H1 (cell line): ENCODE measurements at regions not wholly inside any gene's neighbourhood (a gene's known extent, or its start where the extent isn't known, plus 50 kb on each side); places are given as distances from the start of the nearest gene placed in this dataset.

Experiments
- CTCF ChIA-PET: fragments of 300-600 bp; sonication (Branson Sonifier 250); formaldehyde crosslinking; loops from one replicate; lab custom pipeline; 2021; ENCODE audit not compliant: partially characterized antibody; lab: Charles Lee
- POLR2A ChIA-PET: fragments of 300-600 bp; sonication (Branson Sonifier 250); formaldehyde crosslinking; loops from one replicate; lab custom pipeline; 2021; ENCODE audit warnings: inconsistent platforms; ENCODE audit not compliant: partially characterized antibody; lab: Charles Lee
- DNase-seq, 2 experiments: peaks; one replicate each; pipeline versions ENCODE4 v3.0.0 to v3.0.0-alpha.2; 2010 to 2022; ENCODE audit warnings: low spot score in 2 of 2, low read depth in 1 of 2, mixed read lengths in 1 of 2
- FAIRE-seq: peaks from 2 replicates; lab custom pipeline; 2011; peaks lifted over from hg19 to GRCh38; lab: Jason Lieb, UNC
- H2AFZ ChIP-seq: 2 replicates; pipeline ENCODE4 v1.8.1; 2012; ENCODE audit warnings: low read length, inconsistent platforms
- H2AK5ac ChIP-seq: 2 replicates; pipeline ENCODE4 v1.6.1; 2013; ENCODE audit warnings: low read depth, low read length
- H2BK120ac ChIP-seq: replicated peaks from 2 replicates; pipeline ENCODE3; 2013; ENCODE audit warnings: low read depth, low read length, inconsistent platforms
- H2BK12ac ChIP-seq: 2 replicates; pipeline ENCODE4 v1.6.1; 2013; ENCODE audit warnings: low read depth, low read length
- H2BK15ac ChIP-seq: 2 replicates; pipeline ENCODE4 v1.6.1; 2013; ENCODE audit warnings: low read length
- H2BK20ac ChIP-seq: 2 replicates; pipeline ENCODE4 v1.6.1; 2013; ENCODE audit warnings: low read length
- H2BK5ac ChIP-seq: 2 replicates; pipeline ENCODE4 v1.6.1; 2013; ENCODE audit warnings: low read depth, low read length
- H3K14ac ChIP-seq: 2 replicates; pipeline ENCODE4 v1.6.1; 2013; ENCODE audit warnings: inconsistent platforms; ENCODE audit not compliant: insufficient read length
- H3K18ac ChIP-seq: 2 replicates; pipeline ENCODE4 v1.6.1; 2013; ENCODE audit warnings: low read length; ENCODE audit errors: extremely low read depth
- H3K23ac ChIP-seq: 2 replicates; pipeline ENCODE4 v1.6.1; 2013; ENCODE audit warnings: inconsistent platforms; ENCODE audit not compliant: insufficient read length
- H3K23me2 ChIP-seq: 2 replicates; pipeline ENCODE4 v1.6.1; 2013; ENCODE audit warnings: low read depth, low read length
- H3K27ac ChIP-seq: 2 replicates; pipeline ENCODE4 v1.6.1; 2011; ENCODE audit warnings: low read depth, low read length, inconsistent platforms
- H3K27me3 ChIP-seq, 4 experiments: replicated peaks in 1 of 4; 1 replicate in 1 of 4; 2 replicates in 3 of 4; pipeline versions ENCODE4 v1.6.1 to v1.8.1; 2011 to 2013; ENCODE audit warnings: low read length in 3 of 4, mild to moderate bottlenecking in 3 of 4, inconsistent platforms in 2 of 4, mixed read lengths in 2 of 4, moderate library complexity in 1 of 4; ENCODE audit not compliant: control insufficient read depth in 3 of 4, insufficient read depth in 3 of 4; ENCODE audit errors: extremely low read depth in 1 of 4
- H3K36me3 ChIP-seq, 4 experiments: 2 replicates each; pipeline versions ENCODE4 v1.6.1 to v1.8.1; 2011 to 2013; ENCODE audit warnings: mild to moderate bottlenecking in 4 of 4, low read length in 3 of 4, moderate library complexity in 2 of 4, control low read depth in 1 of 4, inconsistent platforms in 1 of 4; ENCODE audit not compliant: insufficient read depth in 4 of 4, control insufficient read depth in 2 of 4
- H3K4ac ChIP-seq: replicated peaks from 2 replicates; pipeline ENCODE3; 2013; ENCODE audit warnings: low read length, low read depth, mixed read lengths, inconsistent platforms; ENCODE audit not compliant: insufficient read length
- H3K4me1 ChIP-seq, 4 experiments: replicated peaks in 1 of 4; 1 replicate in 1 of 4; 2 replicates in 3 of 4; pipeline versions ENCODE4 v1.6.1 to v1.8.1; 2011 to 2013; ENCODE audit warnings: low read length in 3 of 4, inconsistent platforms in 2 of 4, mixed read lengths in 1 of 4; ENCODE audit not compliant: insufficient read depth in 4 of 4, control insufficient read depth in 3 of 4
- H3K4me2 ChIP-seq, 2 experiments: 2 replicates each; pipeline versions ENCODE4 v1.6.1 to v1.8.1; 2011 to 2013; ENCODE audit warnings: low read depth in 2 of 2, low read length in 2 of 2, control low read depth in 1 of 2, inconsistent platforms in 1 of 2, mild to moderate bottlenecking in 1 of 2; ENCODE audit not compliant: insufficient read depth in 1 of 2
- H3K4me3 ChIP-seq, 4 experiments: fragments of 200-600, 300-600 bp in 1 of 4; sonication (generic), shearing (Covaris generic), sonication (Bioruptor Twin) in 1 of 4; 2 replicates each; pipeline versions ENCODE4 v1.5.1 to v1.8.1; 2011 to 2016; ENCODE audit warnings: low read length in 4 of 4, low read depth in 3 of 4, control low read depth in 2 of 4, inconsistent platforms in 2 of 4, mild to moderate bottlenecking in 2 of 4, mixed read lengths in 1 of 4, moderate library complexity in 1 of 4; ENCODE audit not compliant: insufficient read depth in 2 of 4; ENCODE audit errors: extremely low read depth in 1 of 4
- H3K56ac ChIP-seq: replicated peaks from 2 replicates; pipeline ENCODE3; 2013; ENCODE audit warnings: low read depth, mild to moderate bottlenecking, mixed read lengths, low read length, inconsistent platforms; ENCODE audit not compliant: insufficient read length
- H3K79me1 ChIP-seq: 2 replicates; pipeline ENCODE4 v1.6.1; 2013; ENCODE audit warnings: low read depth, low read length, control low read depth
- H3K79me2 ChIP-seq, 2 experiments: 2 replicates each; pipeline versions ENCODE4 v1.6.1 to v1.8.1; 2012 to 2013; ENCODE audit warnings: low read length in 2 of 2, mild to moderate bottlenecking in 2 of 2, inconsistent platforms in 1 of 2; ENCODE audit not compliant: insufficient read depth in 2 of 2, control insufficient read depth in 1 of 2
- H3K9ac ChIP-seq, 4 experiments: replicated peaks in 1 of 4; 1 replicate in 1 of 4; 2 replicates in 3 of 4; pipeline versions ENCODE4 v1.6.1 to v1.8.1; 2011 to 2013; ENCODE audit warnings: low read depth in 3 of 4, low read length in 3 of 4, control low read depth in 2 of 4, mild to moderate bottlenecking in 2 of 4, moderate library complexity in 2 of 4, inconsistent platforms in 1 of 4; ENCODE audit errors: extremely low read depth in 1 of 4
- H3K9me3 ChIP-seq, 2 experiments: 2 replicates each; pipeline versions ENCODE4 v1.6.1 to v1.8.1; 2012 to 2013; ENCODE audit warnings: mild to moderate bottlenecking in 2 of 2, moderate library complexity in 2 of 2, control low read depth in 1 of 2, inconsistent platforms in 1 of 2, low read depth in 1 of 2, low read length in 1 of 2, mixed read lengths in 1 of 2; ENCODE audit not compliant: insufficient read depth in 2 of 2
- H4K20me1 ChIP-seq, 2 experiments: replicated peaks in 1 of 2; 2 replicates each; pipeline versions ENCODE3 to v1.8.1; 2011 to 2013; ENCODE audit warnings: inconsistent platforms in 2 of 2, low read length in 2 of 2, mild to moderate bottlenecking in 1 of 2; ENCODE audit not compliant: insufficient read depth in 2 of 2, control insufficient read depth in 1 of 2
- H4K5ac ChIP-seq: 2 replicates; pipeline ENCODE4 v1.6.1; 2013; ENCODE audit warnings: low read length, low read depth, mixed read lengths, inconsistent platforms; ENCODE audit not compliant: insufficient read length
- H4K8ac ChIP-seq: 2 replicates; pipeline ENCODE4 v1.8.0; 2013; ENCODE audit warnings: mild to moderate bottlenecking, moderate library complexity, low read length, inconsistent platforms; ENCODE audit not compliant: insufficient read depth; ENCODE audit errors: extremely low read depth
- H4K91ac ChIP-seq: replicated peaks from 2 replicates; pipeline ENCODE3; 2013; ENCODE audit warnings: low read length, mixed read lengths, inconsistent platforms; ENCODE audit not compliant: insufficient read length
- CHD1 ChIP-seq: IDR thresholded peaks from 2 replicates; pipeline ENCODE4 v1.6.1; 2012; ENCODE audit warnings: low read depth, low read length, improper control_type of control experiment
- EGR1 ChIP-seq: IDR thresholded peaks from 2 replicates; pipeline ENCODE4 v1.6.1; 2011; ENCODE audit warnings: low read depth, low read length, borderline replicate concordance
- EP300 ChIP-seq, 2 experiments: IDR thresholded peaks; 1 replicate in 1 of 2; 2 replicates in 1 of 2; pipeline ENCODE4 v1.6.1; 2011 to 2012; ENCODE audit warnings: low read depth in 2 of 2, low read length in 2 of 2, mild to moderate bottlenecking in 2 of 2, borderline replicate concordance in 1 of 2, inconsistent platforms in 1 of 2, moderate library complexity in 1 of 2
- EZH2 ChIP-seq: fragments of 200-600 bp; sonication (generic); IDR thresholded peaks from 2 replicates; pipeline ENCODE4 v1.7.1; 2012; ENCODE audit warnings: low read depth, mild to moderate bottlenecking, moderate library complexity, low read length, inconsistent platforms; ENCODE audit not compliant: severe bottlenecking
- GABPA ChIP-seq: IDR thresholded peaks from 2 replicates; pipeline ENCODE4 v1.6.1; 2011; ENCODE audit warnings: mild to moderate bottlenecking, low read length, moderate library complexity, borderline replicate concordance; ENCODE audit not compliant: insufficient read depth
- GTF2F1 ChIP-seq: IDR thresholded peaks from 2 replicates; pipeline ENCODE4 v1.6.1; 2012; ENCODE audit warnings: low read depth, low read length, improper control_type of control experiment, borderline replicate concordance
- HDAC2 ChIP-seq, 2 experiments: fragments of 300-600 bp in 1 of 2; sonication (generic) in 1 of 2; IDR thresholded peaks; 2 replicates each; pipeline ENCODE4 v1.6.1; 2011 to 2012; ENCODE audit warnings: low read depth in 2 of 2, low read length in 2 of 2, mild to moderate bottlenecking in 2 of 2, moderate library complexity in 2 of 2, borderline replicate concordance in 1 of 2, inconsistent platforms in 1 of 2
- KDM1A ChIP-seq: fragments of 200-600, 300-600 bp; sonication (generic); IDR thresholded peaks from 2 replicates; pipeline ENCODE4 v1.7.1; 2016; ENCODE audit warnings: mild to moderate bottlenecking, low read length, borderline replicate concordance
- NANOG ChIP-seq: IDR thresholded peaks from 2 replicates; pipeline ENCODE4 v1.6.1; 2011; ENCODE audit warnings: low read length, low read depth, mild to moderate bottlenecking, inconsistent platforms; ENCODE audit not compliant: insufficient read depth, poor library complexity, severe bottlenecking
- NRF1 ChIP-seq: IDR thresholded peaks from 2 replicates; pipeline ENCODE4 v1.6.1; 2011; ENCODE audit warnings: mild to moderate bottlenecking, low read depth, low read length, improper control_type of control experiment
- POLR2A ChIP-seq, 2 experiments: IDR thresholded peaks; 1 replicate in 1 of 2; 2 replicates in 1 of 2; pipeline ENCODE4 v1.6.1; 2011; ENCODE audit warnings: low read depth in 2 of 2, low read length in 2 of 2, mild to moderate bottlenecking in 2 of 2; ENCODE audit errors: control extremely low read depth in 1 of 2
- SIRT6 ChIP-seq: IDR thresholded peaks from one replicate; pipeline ENCODE4 v1.7.1; 2012; ENCODE audit warnings: low read length, inconsistent platforms
- SIX5 ChIP-seq: IDR thresholded peaks from 2 replicates; pipeline ENCODE4 v1.6.1; 2011; ENCODE audit warnings: mild to moderate bottlenecking, low read depth, low read length
- SP4 ChIP-seq: IDR thresholded peaks from 2 replicates; pipeline ENCODE4 v1.6.1; 2012; ENCODE audit warnings: low read length, inconsistent platforms
- TAF1 ChIP-seq: IDR thresholded peaks from 2 replicates; pipeline ENCODE4 v1.6.1; 2011; ENCODE audit warnings: mild to moderate bottlenecking, low read depth, low read length
- WGBS, 2 experiments: shearing (Covaris generic) in 1 of 2; methylation state at CpG; one replicate each; pipeline versions ENCODE4 v1.1.6 to v1.1.7; 2013 to 2015; ENCODE audit warnings: low lambda C conversion rate in 2 of 2, mixed read lengths in 2 of 2, inconsistent platforms in 1 of 2, low coverage in 1 of 2, missing lambda C conversion rate in 1 of 2; ENCODE audit not compliant: insufficient replicate concordance in 2 of 2, insufficient coverage in 1 of 2, insufficient read length in 1 of 2; ENCODE audit errors: extremely low coverage in 1 of 2, missing lambda C conversion rate in 1 of 2; 5-methylcytosine and 5-hydroxymethylcytosine counted together

DNA sequence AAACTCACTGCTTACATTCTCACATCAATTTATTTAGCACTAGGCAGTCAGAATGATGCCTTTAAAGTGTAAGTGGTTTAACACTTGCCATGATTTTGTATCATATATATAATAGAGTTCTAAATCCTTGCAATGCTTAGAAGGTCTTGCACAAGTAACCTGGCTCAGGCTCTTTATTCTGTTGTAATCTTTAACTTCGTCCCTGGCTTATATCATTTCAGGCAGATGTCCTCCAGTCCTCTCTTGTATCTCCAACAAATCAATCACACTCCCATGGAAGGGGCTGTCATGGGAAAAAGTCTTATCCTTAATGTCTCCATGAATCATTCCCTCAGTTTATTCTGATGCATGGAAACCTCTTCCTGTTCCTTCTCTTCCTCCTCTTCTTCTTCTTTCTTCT lies 841.6 kb upstream of the B3GALT2 start:
- Histone ChIP-seq H3K4me3 (no peak overlapping the region), H3K36me3 (no peaks in the 10 kb centered on the region), H2BK12ac (no peak overlapping the region), H3K4me2 (no peak overlapping the region), H3K56ac (no peak overlapping the region), H3K4me1 (no peaks in the 10 kb centered on the region), H3K23me2 (no peaks in the 10 kb centered on the region), H4K20me1 (no peaks in the 10 kb centered on the region), H2BK20ac (no peak overlapping the region), H3K4ac (no peak overlapping the region), H2BK120ac (no peak overlapping the region), H2BK5ac (no peak overlapping the region), H3K79me1 (no peaks in the 10 kb centered on the region), H3K9me3 (peaks cover 2 to 4% of the 10 kb centered on the region in 2 experiments; a peak in 1 of 4 replicates), H3K79me2 (no peaks in the 10 kb centered on the region), H2AFZ (no peak overlapping the region), H3K27me3 (no peaks in the 10 kb centered on the region), H4K91ac (no peak overlapping the region), H4K8ac (no peak overlapping the region), H3K14ac (no peak overlapping the region), H3K23ac (no peak overlapping the region), H2BK15ac (no peak overlapping the region), H3K18ac (no peak overlapping the region), H2AK5ac (no peak overlapping the region), H3K27ac (no peak overlapping the region), H3K9ac (no peak overlapping the region), H4K5ac (no peak overlapping the region)
- FAIRE-seq, result no peak
- 83% methylated on average over 1 of the region's 1 CpG; no CpG with 5 or more reads in 1 of the 2 experiments for WGBS, 2 experiments
- TF ChIP-seq HDAC2 (IDR thresholded peaks at IDR 0.05; ENCODE audit: borderline replicate concordance in 1 of 2, low read depth in 2 of 2, low read length in 2 of 2), result no peak
- TF ChIP-seq EGR1, result no peak
- TF ChIP-seq TAF1, result no peak
- no peak for TF ChIP-seq SP4
- TF ChIP-seq EP300 (IDR thresholded peaks at IDR 0.05; ENCODE audit: borderline replicate concordance in 1 of 2, low read depth in 2 of 2, low read length in 2 of 2), result no peak
- TF ChIP-seq CHD1, result no peak
- TF ChIP-seq NRF1, result no peak
- no peak for TF ChIP-seq GABPA
- TF ChIP-seq NANOG, result no peak
- no peak for TF ChIP-seq KDM1A
- no peak for TF ChIP-seq SIRT6
- TF ChIP-seq GTF2F1, result no peak
- TF ChIP-seq EZH2, result no peak
- TF ChIP-seq POLR2A (IDR thresholded peaks at IDR 0.05; ENCODE audit: control extremely low read depth in 1 of 2, low read depth in 2 of 2, low read length in 2 of 2), result no peak
- no peak for TF ChIP-seq SIX5
- no peak for DNase-seq
- POLR2A ChIA-PET, result no interaction called here
- CTCF ChIA-PET, result no interaction called here
